ENCODE measurements at regions not wholly inside any gene's neighbourhood (a gene's known extent, or its start where the extent isn't known, plus 50 kb on each side); places are given as distances from the start of the nearest gene placed in this dataset.

- Histone ChIP-seq H3K9me3 (ENCODE audit: control insufficient read depth in 1 of 2, low read length in 2 of 2) (no peaks in the 10 kb centered on the region), H3K4me3 (ENCODE audit: low read length in 2 of 2) (no peak overlapping the region), H3K27ac (ENCODE audit: low read depth, low read length) (no peak overlapping the region), H3K4me1 (ENCODE audit: insufficient read depth, low read length) (no peaks in the 10 kb centered on the region), H3K27me3 (ENCODE audit: insufficient read depth, low read length) (no peaks in the 10 kb centered on the region), H3K36me3 (ENCODE audit: insufficient read depth, low read length) (no peaks in the 10 kb centered on the region)
- no peak for DNase-seq
- peaks cover 0 to 11% (median 3%) of the 10 kb centered on the region in 8 donors for H3K9me3 Mint-ChIP-seq
- H3K4me1 Mint-ChIP-seq = no peaks in the 10 kb centered on the region
- CTCF ChIA-PET (ENCODE audit: partially characterized antibody) = no interaction called here
- POLR2A ChIA-PET (ENCODE audit: partially characterized antibody) = no interaction called here
- H3K4me3 Mint-ChIP-seq = no peak overlapping the region
- H3K36me3 Mint-ChIP-seq = no peaks in the 10 kb centered on the region
- intact Hi-C loops (cut with micrococcal nuclease) = no loop called here
- peaks cover 1% of the 10 kb centered on the region in 2 donors for H3K27me3 Mint-ChIP-seq
- H3K27ac Mint-ChIP-seq = no peak overlapping the region
Measured at GRCh38 chr6:77366798-77367197, 96.5 kb downstream of the HTR1B start.

DNA sequence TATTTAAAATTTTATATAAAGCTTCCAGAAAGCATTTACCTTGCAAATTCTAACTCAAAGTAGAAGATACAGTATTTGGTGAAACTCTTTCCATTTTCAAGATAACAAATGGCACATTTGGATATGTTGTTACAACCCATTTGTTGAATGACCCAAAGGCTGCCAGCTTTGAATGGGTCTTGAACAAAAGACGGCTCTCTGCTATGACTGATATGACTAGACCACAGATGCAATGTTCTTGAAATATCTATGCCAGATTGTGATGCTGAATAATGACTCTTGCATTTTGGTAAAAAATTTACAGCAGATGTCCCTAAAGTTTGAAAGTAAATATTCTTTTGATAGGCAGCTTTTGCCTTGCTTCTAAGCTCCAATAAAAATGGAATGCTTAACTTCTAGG, 99.6 kb downstream of the HTR1B start:
- Mint-ChIP-seq H3K4me1 (peaks cover 0 to 1% (median 0%) of the 10 kb centered on the region in 4 donors), H3K9me3 (peaks cover 0 to 16% (median 3%) of the 10 kb centered on the region in 8 donors), H3K4me3 (no peak overlapping the region), H3K27me3 (no peaks in the 10 kb centered on the region), H3K36me3 (no peaks in the 10 kb centered on the region), H3K27ac (no peak overlapping the region)
- Histone ChIP-seq H3K9me3 (ENCODE audit: control insufficient read depth in 1 of 2, low read length in 2 of 2) (no peaks in the 10 kb centered on the region), H3K27ac (ENCODE audit: low read depth, low read length) (no peak overlapping the region), H3K4me1 (ENCODE audit: insufficient read depth, low read length) (no peaks in the 10 kb centered on the region), H3K4me3 (ENCODE audit: low read length in 2 of 2) (no peak overlapping the region), H3K36me3 (ENCODE audit: insufficient read depth, low read length) (no peaks in the 10 kb centered on the region), H3K27me3 (ENCODE audit: insufficient read depth, low read length) (no peaks in the 10 kb centered on the region)
- ChIA-PET CTCF (ENCODE audit: partially characterized antibody) (no interaction called here), POLR2A (ENCODE audit: partially characterized antibody) (no interaction called here)
- no peak for DNase-seq
- intact Hi-C loops (cut with micrococcal nuclease) = no loop called here

DNA sequence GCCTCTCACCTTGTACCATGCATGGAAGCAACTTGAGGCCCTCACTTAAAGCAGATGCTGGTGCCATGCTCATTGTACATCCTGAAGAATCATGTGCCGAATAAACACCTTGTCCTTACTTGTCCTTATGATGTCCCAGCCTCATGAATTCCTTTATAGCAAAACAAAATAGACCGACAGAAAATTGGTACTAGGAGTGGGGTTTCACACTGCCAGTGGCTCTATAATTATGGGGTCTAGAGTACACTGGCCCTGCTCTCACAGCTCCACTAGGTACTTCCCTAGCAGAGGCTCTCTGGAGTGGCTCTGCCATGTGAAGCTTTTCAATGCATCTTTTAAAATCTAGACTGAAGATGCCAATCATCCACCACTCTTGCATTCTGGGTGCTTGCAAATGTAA, 101.2 kb downstream of the HTR1B start:
- Histone ChIP-seq H3K9me3 (ENCODE audit: control insufficient read depth in 1 of 2, low read length in 2 of 2) (no peaks in the 10 kb centered on the region), H3K4me1 (ENCODE audit: insufficient read depth, low read length) (no peaks in the 10 kb centered on the region), H3K4me3 (ENCODE audit: low read length in 2 of 2) (no peak overlapping the region), H3K27ac (ENCODE audit: low read depth, low read length) (no peak overlapping the region), H3K36me3 (ENCODE audit: insufficient read depth, low read length) (no peaks in the 10 kb centered on the region), H3K27me3 (ENCODE audit: insufficient read depth, low read length) (no peaks in the 10 kb centered on the region)
- Mint-ChIP-seq H3K36me3 (no peaks in the 10 kb centered on the region), H3K4me3 (no peak overlapping the region), H3K4me1 (peaks cover 0 to 1% (median 0%) of the 10 kb centered on the region in 4 donors), H3K27me3 (no peaks in the 10 kb centered on the region), H3K27ac (no peak overlapping the region), H3K9me3 (peaks cover 0 to 16% (median 4%) of the 10 kb centered on the region in 8 donors)
- intact Hi-C loops (cut with micrococcal nuclease) = no loop called here
- POLR2A ChIA-PET (ENCODE audit: partially characterized antibody) = no interaction called here
- CTCF ChIA-PET (ENCODE audit: partially characterized antibody) = no interaction called here
- no peak for DNase-seq

GRCh38 chr6:77361018-77361417, 102.3 kb downstream of the HTR1B start:
- Histone ChIP-seq H3K4me1 (ENCODE audit: insufficient read depth, low read length) (no peaks in the 10 kb centered on the region), H3K27me3 (ENCODE audit: insufficient read depth, low read length) (no peaks in the 10 kb centered on the region), H3K9me3 (ENCODE audit: control insufficient read depth in 1 of 2, low read length in 2 of 2) (no peaks in the 10 kb centered on the region), H3K4me3 (ENCODE audit: low read length in 2 of 2) (no peak overlapping the region), H3K27ac (ENCODE audit: low read depth, low read length) (no peak overlapping the region), H3K36me3 (ENCODE audit: insufficient read depth, low read length) (no peaks in the 10 kb centered on the region)
- ChIA-PET CTCF (ENCODE audit: partially characterized antibody) (no interaction called here), POLR2A (ENCODE audit: partially characterized antibody) (no interaction called here)
- H3K27me3 Mint-ChIP-seq = no peaks in the 10 kb centered on the region
- intact Hi-C loops (cut with micrococcal nuclease) = no loop called here
- no peak overlapping the region for H3K4me3 Mint-ChIP-seq
- no peaks in the 10 kb centered on the region for H3K36me3 Mint-ChIP-seq
- H3K4me1 Mint-ChIP-seq = peaks cover 0 to 1% (median 0%) of the 10 kb centered on the region in 4 donors
- DNase-seq = no peak
- no peak overlapping the region for H3K27ac Mint-ChIP-seq
- H3K9me3 Mint-ChIP-seq = peaks cover 0 to 12% (median 3%) of the 10 kb centered on the region in 8 donors

DNA sequence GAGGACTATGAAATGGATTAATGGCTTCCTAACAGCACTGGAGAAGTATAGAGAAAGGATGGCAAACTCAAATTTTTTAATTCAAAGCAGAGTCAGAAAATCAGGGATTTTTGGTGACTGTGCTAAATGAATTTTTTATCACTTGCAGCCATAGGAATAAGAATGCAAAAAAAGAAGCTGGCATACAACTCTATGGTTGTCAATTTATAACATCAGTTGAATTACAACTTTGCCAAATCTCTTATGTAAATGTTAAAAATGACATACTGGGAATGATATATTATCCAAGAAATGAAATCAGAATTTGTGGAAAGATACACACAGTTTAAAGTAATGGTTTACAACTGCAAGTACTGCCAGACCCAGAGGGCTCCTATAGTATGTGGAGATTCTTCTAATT, 106.5 kb downstream of the HTR1B start:
- no peaks in the 10 kb centered on the region for H3K27me3 ChIP-seq (ENCODE audit: insufficient read depth, low read length)
- CTCF ChIA-PET (ENCODE audit: partially characterized antibody) = no interaction called here
- H3K9me3 ChIP-seq (ENCODE audit: control insufficient read depth in 1 of 2, low read length in 2 of 2) = no peaks in the 10 kb centered on the region
- no peak for DNase-seq
- Mint-ChIP-seq H3K4me1 (peaks cover 0 to 1% (median 0%) of the 10 kb centered on the region in 4 donors), H3K9me3 (peaks cover 0 to 7% (median 5%) of the 10 kb centered on the region in 8 donors), H3K36me3 (no peaks in the 10 kb centered on the region), H3K4me3 (no peak overlapping the region), H3K27ac (no peak overlapping the region), H3K27me3 (no peaks in the 10 kb centered on the region)
- no peak overlapping the region for H3K27ac ChIP-seq (ENCODE audit: low read depth, low read length)
- intact Hi-C loops (cut with micrococcal nuclease) = no loop called here
- H3K4me1 ChIP-seq (ENCODE audit: insufficient read depth, low read length) = no peaks in the 10 kb centered on the region
- POLR2A ChIA-PET (ENCODE audit: partially characterized antibody) = no interaction called here
- no peak overlapping the region for H3K4me3 ChIP-seq (ENCODE audit: low read length in 2 of 2)
- no peaks in the 10 kb centered on the region for H3K36me3 ChIP-seq (ENCODE audit: insufficient read depth, low read length)

DNA sequence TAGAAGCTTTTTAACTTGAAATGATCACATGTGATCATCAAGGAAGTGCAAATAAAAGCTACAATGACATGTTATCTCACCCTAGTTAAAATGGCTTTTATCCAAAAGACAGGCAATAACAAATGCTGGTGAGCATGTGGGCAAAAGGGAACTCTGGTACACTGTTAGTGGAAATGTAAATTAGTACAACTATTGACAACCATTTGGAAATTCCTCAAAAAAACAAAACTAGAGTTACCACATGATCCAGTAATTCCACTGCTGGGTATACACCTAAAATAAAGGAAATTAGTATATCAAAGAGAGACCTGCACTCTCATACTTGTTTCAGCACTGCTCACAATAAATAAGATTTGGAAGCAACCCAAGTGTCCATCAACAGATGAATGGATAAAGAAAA, 108.7 kb downstream of the HTR1B start:
- no peak for DNase-seq
- no peaks in the 10 kb centered on the region for H3K36me3 ChIP-seq (ENCODE audit: insufficient read depth, low read length)
- Mint-ChIP-seq H3K27ac (no peak overlapping the region), H3K36me3 (no peaks in the 10 kb centered on the region), H3K4me3 (no peak overlapping the region), H3K4me1 (no peaks in the 10 kb centered on the region), H3K9me3 (peaks cover 0 to 7% (median 4%) of the 10 kb centered on the region in 8 donors), H3K27me3 (no peaks in the 10 kb centered on the region)
- intact Hi-C loops (cut with micrococcal nuclease) = no loop called here
- H3K4me1 ChIP-seq (ENCODE audit: insufficient read depth, low read length) = no peaks in the 10 kb centered on the region
- H3K9me3 ChIP-seq (ENCODE audit: control insufficient read depth in 1 of 2, low read length in 2 of 2) = no peaks in the 10 kb centered on the region
- no peak overlapping the region for H3K4me3 ChIP-seq (ENCODE audit: low read length in 2 of 2)
- ChIA-PET POLR2A (ENCODE audit: partially characterized antibody) (no interaction called here), CTCF (ENCODE audit: partially characterized antibody) (no interaction called here)
- no peak overlapping the region for H3K27ac ChIP-seq (ENCODE audit: low read depth, low read length)
- no peaks in the 10 kb centered on the region for H3K27me3 ChIP-seq (ENCODE audit: insufficient read depth, low read length)

- intact Hi-C loops (cut with micrococcal nuclease) = no loop called here
Measured at GRCh38 chr6:77353129-77353528, 110.2 kb downstream of the HTR1B start.

More at GRCh38 chr6:77353129-77353528, 110.2 kb downstream of the HTR1B start:
- H3K27me3 Mint-ChIP-seq = no peaks in the 10 kb centered on the region
- Histone ChIP-seq H3K27me3 (ENCODE audit: insufficient read depth, low read length) (no peaks in the 10 kb centered on the region), H3K27ac (ENCODE audit: low read depth, low read length) (no peak overlapping the region), H3K4me3 (ENCODE audit: low read length in 2 of 2) (no peak overlapping the region), H3K4me1 (ENCODE audit: insufficient read depth, low read length) (no peaks in the 10 kb centered on the region), H3K9me3 (ENCODE audit: control insufficient read depth in 1 of 2, low read length in 2 of 2) (no peaks in the 10 kb centered on the region), H3K36me3 (ENCODE audit: insufficient read depth, low read length) (no peaks in the 10 kb centered on the region)
- no peak for DNase-seq
- ChIA-PET POLR2A (ENCODE audit: partially characterized antibody) (no interaction called here), CTCF (ENCODE audit: partially characterized antibody) (no interaction called here)
- H3K4me3 Mint-ChIP-seq = no peak overlapping the region
- H3K4me1 Mint-ChIP-seq = no peaks in the 10 kb centered on the region
- peaks cover 0 to 5% (median 0%) of the 10 kb centered on the region in 8 donors for H3K9me3 Mint-ChIP-seq
- no peaks in the 10 kb centered on the region for H3K36me3 Mint-ChIP-seq
- H3K27ac Mint-ChIP-seq = peak overlapping the region in 1 of 7 donors; percentile 47

Data from CD4-positive, alpha-beta memory T cell (primary cell).